HG02852 (cell line): ENCODE measurements at regions not wholly inside any gene's neighbourhood (a gene's known extent, or its start where the extent isn't known, plus 50 kb on each side); places are given as distances from the start of the nearest gene placed in this dataset.

Experiments
- ATAC-seq: cut with Tn5 transposase; IDR thresholded peaks from one replicate; pipeline ENCODE4 v1.9.1; 2021; ENCODE audit warnings: mild to moderate bottlenecking, moderate library complexity; ENCODE audit not compliant: unreplicated experiment

DNA sequence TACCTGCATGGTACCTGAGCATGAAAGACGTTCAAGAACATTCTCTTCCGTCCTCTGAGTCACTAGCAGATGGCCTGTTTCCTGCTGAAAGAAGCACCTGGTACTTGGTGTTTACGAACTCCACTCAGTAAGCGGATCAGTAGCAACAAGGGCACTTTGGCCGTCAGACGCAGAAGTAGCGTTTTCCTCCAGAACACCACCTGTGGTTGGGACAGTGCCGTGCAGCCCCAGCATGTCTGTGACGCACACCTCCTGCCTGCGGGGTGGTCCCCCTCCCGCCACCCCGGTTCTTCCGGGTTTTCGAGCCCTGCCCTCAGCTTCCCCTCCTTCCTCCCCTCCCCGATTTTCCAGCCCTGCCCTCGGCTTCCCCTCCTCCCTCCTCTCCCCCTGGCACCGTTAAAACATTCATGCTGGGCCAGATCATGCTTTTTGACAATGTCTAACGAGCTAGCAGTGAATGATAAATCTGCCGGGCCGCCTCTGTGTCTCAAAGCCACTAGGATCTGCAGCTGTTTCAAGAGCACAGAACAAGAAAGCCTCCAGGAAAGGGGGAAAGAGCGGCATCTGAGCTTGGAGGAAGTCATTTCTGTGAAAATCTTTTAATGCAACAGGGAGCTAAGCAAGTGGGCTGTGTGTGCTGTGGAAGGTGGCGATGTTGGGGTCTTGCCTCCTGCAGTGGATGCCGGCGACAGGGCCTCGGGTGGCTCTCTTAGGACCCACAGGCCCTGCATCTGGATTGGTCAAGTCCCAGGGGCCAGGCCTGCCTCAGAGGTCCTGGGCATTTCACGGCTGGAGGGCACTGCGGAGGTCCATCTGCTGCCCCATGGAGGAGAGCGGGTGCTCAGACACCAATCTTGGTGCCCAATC, 207.9 kb downstream of the ERMARD start:
- peak; percentile 66 for ATAC-seq

DNA sequence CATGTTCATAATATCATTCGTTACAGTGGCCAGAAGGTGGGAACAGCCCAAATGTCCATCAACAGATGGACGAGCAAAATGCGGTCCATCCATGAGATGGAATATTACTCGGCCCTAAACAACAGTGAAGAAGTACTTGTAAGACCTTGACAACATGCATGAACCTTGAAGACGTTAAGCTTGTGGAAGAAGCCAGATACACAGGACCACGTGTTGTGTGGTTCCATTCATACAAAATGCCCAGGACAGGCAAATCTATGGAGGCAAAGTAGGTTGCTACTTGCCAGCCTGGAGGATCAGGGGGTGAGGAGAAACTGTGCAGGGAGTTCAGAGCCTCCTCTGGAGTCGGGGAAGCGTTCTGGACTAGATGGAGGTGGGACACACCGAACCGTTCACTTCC, 207.1 kb downstream of the ERMARD start:
- ATAC-seq, result no peak

DNA sequence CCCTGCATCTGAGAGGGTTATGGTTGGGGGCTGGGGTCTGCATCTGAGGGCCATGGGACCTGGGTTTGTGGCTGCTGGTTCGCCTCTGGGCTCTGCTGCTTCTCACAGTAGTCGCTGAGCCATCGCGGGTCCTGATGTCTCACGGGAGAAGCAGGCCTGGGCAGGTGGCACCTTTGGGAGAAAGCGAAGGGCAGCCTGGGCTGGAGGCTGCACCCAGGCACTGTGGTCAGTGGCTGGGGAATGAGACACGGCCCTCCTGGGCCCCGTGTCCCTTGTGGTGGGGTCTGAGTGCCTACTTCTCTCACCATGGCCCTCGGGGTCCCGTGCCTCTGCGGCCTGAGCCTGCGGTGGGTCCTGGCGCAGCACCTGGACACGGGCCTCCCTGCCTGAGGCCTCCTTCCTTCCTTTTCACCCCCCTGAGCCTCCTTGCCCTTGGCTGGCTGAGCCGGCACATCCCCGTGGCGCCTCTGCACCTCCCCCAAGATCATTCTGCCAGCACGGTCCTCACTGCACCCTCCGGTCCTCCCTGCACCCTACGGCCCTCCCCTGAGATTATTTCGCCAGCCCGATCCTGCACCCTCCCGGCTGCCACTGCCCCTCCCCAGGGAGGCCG, 206.0 kb downstream of the ERMARD start:
- no peak for ATAC-seq

DNA sequence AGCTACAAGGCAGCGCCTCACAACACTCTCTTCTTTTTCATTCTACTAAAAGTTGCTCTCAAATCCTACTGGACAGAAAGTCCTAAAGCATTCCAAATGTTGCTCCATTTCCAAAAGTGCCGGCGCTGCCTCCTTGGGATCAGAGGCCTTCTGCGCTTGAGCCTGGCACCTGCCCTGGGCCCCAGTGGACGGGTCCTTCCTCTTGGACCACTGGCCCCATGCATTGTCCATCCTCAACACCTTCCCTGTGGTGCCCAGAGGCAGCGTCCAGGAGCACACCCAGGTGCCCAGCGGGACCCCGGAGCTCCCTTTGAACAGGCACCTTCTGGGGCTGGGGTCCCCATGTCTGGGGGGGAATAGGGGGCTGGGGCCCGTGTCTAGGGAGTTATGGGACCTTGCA, 205.2 kb downstream of the ERMARD start:
- ATAC-seq, result no peak

DNA sequence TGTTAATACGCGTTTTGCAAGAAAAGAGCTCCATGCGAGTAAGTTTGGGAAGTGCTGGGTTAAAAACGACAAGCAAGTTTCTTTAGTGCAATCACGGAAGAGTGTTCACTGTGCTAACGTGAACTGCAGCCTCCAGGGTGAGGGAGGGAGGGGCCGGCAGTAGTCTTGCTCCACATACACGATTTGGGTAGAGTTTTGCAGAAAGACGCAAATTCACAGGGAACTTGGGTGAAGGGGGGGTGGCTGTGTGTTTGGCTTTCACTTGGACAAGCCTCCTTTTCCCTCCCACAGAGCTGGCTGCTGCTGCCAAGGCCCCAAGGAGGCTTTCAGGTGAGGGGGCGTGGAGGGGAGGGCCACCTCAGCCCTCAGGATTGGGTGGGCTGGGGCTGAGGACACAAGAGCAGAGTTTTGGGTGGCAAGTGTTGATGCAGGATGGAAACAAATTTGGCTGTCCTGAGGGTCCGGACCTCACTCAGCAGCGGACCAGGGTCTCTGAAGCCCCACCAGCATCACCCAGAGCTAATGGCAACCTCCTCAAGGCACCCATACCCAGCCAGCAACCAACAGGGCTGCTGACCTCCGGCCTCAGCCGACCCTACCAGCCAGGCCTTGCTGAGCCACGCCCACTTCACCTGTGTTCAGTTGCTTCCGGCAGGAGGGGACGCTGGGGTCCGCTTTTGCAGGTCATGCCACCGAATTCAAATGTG, 204.5 kb downstream of the ERMARD start:
- no peak for ATAC-seq

DNA sequence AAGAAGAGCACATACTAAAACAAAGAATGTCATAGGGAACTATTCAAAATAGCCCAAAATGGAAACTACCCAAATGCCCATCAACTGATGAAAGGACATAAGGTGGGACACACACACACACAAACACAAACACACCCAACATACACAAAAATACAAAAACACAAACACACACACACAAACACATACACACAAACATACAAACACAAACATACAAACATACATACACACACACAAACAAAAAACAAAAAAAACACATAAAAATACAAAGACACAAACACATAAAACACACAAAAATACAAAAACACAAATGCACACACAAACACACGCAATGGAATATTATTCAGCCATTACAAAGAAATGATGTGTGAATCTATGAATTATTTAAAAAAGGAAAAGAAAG, 203.6 kb downstream of the ERMARD start:
- no peak for ATAC-seq

DNA sequence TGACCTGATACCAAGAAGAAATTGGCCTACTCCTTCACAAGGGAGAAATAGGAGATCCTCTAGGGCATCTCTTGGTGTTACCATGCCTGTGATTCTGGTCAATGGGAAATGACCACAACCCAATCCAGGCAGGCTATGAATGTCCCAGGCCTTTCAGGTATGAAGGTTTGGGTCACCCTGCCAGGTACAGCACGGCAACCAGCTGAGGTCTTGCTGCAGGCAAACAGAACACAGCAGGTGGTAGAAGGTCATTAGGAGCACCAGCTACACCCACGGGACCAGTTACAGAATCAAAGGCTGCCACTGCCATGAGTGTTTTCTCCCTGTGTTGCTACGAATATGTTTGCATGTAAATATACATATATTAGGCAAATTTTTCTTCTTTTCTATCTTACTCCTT, 202.3 kb downstream of the ERMARD start:
- no peak for ATAC-seq

DNA sequence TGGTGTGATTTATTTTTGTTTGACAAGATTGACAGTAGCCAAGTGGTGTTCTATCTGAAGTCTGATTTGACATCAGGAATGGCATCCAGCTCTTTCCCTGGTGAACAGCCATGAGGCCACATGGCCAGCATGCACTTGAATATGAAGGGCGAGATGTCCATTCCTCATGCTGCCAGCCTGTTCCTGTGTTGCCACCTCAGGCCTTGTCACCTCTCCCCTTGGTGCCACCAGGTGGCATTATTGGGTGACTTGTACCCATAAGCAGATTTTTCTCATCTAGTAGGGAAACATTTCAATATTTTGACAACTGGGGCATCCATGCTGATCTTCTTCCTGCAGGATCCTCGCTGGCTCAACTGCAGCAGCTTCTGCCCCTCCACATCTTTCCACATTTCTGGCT, 199.1 kb downstream of the ERMARD start:
- ATAC-seq, result no peak

DNA sequence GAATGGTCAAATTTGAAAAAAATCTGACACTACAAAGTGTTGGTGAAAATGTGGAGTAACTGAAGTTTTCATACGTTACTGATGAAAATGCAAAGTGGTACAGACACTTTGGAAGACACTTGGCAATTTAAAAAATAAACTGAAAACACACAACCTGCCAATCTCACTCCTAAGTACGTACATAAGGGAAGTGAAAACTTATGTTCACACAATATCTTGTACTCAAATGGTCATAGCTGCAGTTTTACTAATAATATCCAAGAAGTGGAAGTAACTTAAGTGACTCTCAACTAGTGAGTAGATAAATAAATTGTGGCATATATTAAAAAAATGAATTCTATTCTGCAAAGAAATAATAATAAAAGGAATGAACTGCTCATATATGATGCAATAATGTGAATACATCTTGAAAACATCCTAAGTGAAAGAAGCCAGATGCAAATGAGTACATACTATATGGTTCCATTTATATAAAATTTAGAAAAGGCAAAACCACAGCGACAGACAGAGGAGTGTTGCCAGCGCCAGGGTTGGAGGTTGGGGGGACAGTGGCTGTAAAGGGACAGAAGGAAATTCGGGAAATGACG, 198.2 kb downstream of the ERMARD start:
- ATAC-seq, result no peak

DNA sequence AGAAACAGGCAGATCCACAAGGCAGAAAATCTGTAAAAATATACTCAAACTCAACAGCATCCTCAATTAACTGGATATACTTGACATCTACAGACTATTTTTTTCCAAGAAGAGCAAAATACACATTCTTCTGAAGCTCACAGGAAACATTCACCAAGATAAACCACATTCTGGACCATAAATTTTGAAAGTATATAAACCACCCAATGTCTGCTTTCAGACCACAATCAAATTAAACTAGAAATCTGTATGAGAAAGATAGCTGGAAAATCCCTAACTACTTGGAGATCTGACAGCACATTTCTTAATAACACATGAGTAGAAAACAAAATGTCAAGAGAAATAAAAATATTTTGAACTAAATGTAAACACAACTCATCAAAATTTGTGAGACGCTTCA, 195.5 kb downstream of the ERMARD start:
- no peak for ATAC-seq

DNA sequence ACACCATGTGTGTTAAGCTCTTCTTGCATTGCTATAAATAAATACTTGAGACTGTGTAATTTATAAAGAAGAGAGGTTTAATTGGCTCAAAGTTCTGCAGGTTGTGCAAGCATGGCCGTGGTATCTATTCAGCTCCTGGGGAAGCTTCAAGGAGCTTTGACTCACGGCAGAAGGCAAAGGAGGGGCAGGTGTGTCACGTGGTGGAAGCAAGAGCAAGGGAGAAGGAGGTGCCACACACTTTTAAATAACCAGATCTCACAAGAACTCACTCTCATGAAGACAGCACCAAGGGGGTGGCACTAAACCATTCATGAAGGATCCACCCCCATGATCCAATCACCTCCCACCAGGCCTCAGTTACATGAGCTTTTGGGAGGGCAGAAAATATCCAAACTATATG, 193.7 kb downstream of the ERMARD start:
- no peak for ATAC-seq

DNA sequence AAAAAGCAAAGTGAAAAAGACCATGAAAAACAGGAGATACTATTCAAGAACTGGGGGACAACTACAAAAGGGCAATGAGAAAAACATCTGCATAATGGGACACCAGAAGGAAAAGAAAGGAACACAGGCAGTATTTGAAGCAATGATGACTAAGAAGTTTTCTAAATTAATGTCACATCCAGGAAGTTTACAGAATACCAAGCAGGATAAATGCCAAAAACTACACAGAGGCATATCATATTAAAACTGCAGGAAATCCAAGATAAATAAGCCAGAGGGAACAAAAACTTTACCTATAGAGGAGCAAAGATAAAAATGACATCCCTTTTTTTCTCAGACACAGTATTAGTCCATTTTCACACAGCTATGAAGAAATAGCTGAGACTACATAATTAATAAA, 193.0 kb downstream of the ERMARD start:
- no peak for ATAC-seq

DNA sequence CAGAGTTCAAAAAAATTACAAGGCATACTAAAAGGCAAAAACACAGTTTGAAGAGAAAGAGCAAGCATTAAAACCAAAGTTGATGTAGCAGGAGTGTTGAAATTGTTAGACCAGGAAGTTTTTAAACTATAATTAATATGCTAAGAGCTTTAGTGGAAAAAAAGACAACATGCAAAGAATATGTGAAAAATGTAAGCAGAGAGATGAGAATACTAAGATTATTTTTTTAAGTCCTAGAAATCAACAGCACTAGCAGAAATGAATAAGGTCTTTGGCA, 192.6 kb downstream of the ERMARD start:
- no peak for ATAC-seq

DNA sequence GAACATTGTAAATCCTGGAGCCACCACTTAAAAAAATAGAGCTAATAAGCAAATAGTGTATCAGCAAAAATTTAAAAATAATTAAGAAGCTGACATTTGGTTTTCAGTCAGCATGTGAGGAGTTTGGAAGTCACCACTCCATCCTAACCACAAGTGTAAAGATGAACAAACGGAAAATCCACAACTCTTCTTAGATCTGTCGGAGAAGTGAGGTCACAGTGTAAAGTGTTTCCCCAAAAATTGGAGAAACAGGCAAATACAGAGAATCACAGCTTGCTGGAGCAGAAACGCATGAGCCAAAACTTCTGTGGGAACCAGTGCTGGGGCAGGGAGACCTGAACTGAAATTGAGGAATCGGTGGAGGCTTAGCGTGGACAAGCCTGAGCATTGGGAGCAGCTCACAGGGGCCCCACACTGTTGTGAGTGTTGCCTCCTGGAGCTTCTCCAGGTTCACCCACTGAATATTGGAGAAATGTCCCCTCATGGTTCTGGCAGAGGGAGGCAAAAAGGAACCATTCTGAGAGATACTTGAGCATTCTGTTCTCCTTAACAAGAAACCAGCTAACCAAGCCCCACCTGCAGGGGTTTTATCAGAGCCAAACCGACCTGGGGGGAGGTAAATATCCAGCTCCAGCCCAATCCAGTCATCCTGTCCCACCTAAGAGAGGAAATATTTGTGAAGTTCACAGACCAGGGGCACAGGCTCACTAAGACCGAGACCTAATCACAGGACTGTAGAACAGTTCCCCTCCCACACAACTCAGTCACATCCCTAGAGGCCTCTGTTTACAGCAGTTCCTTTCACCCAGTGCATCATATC, 192.0 kb downstream of the ERMARD start:
- ATAC-seq, result no peak

DNA sequence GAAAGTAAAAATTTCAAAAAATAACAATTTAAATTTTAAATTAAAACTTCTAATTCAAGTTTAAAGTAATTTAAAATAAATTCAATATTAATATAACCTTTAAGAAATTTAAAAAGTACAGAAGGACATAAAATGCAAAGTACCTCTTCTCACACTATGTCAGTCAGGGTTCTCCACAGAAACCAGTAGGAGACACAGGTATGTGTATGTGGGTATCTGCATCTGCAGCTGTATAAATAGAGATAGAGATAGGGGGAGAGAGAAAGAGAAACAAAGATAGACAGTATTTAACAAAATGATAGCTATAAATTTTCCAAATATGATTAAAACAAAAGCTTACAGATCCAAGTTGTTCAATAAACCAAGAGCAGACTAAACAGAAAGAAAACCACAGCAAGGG, 190.8 kb downstream of the ERMARD start:
- no peak for ATAC-seq

DNA sequence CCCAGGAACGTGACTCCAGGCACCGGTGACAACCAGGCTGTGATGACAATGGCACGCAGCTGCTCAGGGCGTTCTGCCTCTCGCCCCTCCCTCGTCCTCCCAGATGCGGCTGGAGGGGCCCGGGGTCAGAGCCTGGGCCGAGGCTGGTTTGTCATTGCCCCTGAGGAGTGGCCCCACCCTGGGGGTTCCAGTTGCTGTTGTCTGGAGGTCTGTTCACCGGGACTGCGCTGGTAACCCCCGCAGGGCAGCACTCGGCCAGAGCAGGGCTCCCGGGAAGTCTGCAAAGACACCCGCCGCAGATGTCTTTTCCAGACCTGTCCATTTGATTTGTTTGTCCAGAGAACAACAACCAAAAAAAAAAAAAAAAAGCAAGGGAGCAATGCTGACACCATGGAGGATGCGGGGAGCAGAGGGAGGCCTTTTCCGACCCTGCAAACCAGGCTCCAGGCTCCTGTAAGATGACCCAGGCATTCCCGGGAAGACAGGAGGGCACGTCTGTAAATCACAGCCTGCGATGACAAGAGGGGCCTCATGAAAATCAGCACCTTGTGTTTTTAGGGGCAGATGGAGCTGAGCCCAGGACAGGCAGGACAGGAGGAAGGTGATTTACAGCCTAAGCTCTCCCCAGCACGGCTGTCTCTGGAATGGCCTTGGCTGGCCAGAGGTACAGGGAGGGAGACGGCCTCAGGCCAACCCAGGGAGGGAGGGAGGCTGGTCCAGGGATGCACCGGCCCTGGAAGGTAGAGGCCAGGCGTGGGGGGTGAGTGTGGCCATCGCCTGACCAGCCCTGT, 189.3 kb downstream of the ERMARD start:
- ATAC-seq, result no peak

DNA sequence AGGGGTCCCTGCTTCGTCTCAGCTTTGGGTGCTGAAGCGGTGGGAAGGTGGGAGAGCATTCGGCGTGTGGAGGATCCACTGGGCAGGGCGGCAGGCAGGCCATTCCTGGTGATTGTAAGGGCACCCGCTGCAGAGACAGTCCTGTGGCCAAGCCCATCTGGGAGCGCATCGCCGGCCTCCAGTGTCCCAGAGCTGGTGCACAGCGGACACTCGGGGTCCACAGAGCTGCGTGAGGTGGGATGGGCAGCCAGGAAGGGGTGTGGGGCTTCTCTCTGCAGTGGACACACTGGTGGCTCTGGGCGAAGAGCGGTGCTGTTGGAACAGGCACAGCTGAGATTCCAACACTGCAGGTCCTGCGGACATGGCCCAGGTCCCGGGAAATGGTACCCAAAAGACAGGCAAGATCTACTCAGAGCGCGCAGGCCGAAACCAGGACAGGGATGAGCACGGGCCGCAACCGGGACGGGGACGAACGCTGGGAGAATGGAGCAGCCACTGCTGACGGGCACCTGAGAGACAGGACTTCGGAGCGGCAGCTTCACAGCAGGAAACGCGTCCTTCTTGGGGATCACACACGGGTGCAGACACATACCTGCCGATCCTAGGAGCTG, 188.2 kb downstream of the ERMARD start:
- ATAC-seq, result no peak

DNA sequence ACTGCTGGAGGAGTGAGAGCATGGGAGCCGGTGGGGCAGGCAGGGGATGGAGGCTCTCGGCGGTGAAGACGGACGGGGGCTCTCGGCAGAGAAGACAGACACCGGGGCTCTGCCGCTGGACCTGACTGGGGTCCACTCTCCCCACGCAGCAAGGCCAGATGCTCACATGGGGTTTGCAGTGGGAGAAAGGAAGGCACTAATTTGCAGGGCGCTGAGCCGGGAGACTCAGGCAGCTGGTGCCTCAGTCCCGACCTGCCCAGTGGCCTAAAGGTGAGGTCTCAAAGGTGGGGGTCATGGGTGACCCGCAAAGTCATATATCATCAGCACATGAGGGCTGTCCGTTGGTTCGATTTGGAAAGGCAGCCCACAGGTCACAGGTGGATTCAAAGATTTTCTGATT, 187.3 kb downstream of the ERMARD start:
- ATAC-seq, result no peak

DNA sequence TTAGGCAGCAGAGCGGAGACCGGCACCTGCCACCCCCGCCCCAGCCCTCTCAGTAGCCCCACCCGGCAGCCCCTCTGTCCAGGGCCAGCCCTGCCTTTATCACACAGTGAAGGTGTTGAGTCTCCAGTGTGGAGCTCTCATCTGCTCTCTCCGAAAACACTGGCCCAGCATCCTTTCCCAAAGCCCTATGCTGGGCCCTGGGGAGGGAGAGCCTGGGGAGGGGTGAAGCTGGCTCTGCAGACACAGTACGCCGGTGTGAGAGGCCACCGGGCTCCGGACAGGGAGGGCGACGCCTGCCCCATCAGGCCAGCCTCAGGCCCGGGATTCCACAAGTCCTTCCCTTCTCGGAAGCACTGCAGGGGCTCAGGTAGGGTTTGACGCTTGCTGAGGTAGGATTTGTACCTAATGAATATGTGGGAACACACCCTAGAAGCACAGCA, 186.9 kb downstream of the ERMARD start:
- no peak for ATAC-seq
